GM23248 (cell line): ENCODE measurements at regions not wholly inside any gene's neighbourhood (a gene's known extent, or its start where the extent isn't known, plus 50 kb on each side); places are given as distances from the start of the nearest gene placed in this dataset.
"Not testable (repeated sequence)": the region's sequence is repeated elsewhere in the genome, so short reads cannot be mapped to it uniquely, and the experiment has no call there.

Source experiments
- DNase-seq: peaks from one replicate; pipeline ENCODE4 v3.0.0-alpha.2; 2015
- H2AFZ ChIP-seq: fragments of 200-600 bp; sonication (generic); 2 replicates; pipeline ENCODE4 v1.6.1; 2016; ENCODE audit warnings: antibody characterized with exemption
- H3F3A ChIP-seq: fragments of 200-600 bp; sonication (generic); 2 replicates; pipeline ENCODE4 v1.6.1; 2016; ENCODE audit warnings: mild to moderate bottlenecking, antibody characterized with exemption, mixed run types; ENCODE audit not compliant: insufficient read depth
- H3K27ac ChIP-seq: fragments of 200-600 bp; sonication (generic); 2 replicates; pipeline ENCODE4 v1.5.1; 2016; ENCODE audit warnings: mild to moderate bottlenecking
- H3K27me3 ChIP-seq: fragments of 200-600 bp; sonication (generic); replicated peaks from 2 replicates; pipeline ENCODE4 v1.6.1; 2016; ENCODE audit warnings: mild to moderate bottlenecking; ENCODE audit not compliant: insufficient read depth
- H3K36me3 ChIP-seq: fragments of 200-600 bp; sonication (generic); 2 replicates; pipeline ENCODE4 v1.6.1; 2016; ENCODE audit warnings: low read depth, mild to moderate bottlenecking
- H3K4me1 ChIP-seq: fragments of 200-600 bp; sonication (generic); 2 replicates; pipeline ENCODE4 v1.6.1; 2016; ENCODE audit warnings: mild to moderate bottlenecking; ENCODE audit not compliant: insufficient read depth
- H3K4me2 ChIP-seq: fragments of 200-600 bp; sonication (generic); one replicate; pipeline ENCODE4 v1.6.1; 2016; ENCODE audit warnings: mild to moderate bottlenecking; ENCODE audit not compliant: unreplicated experiment
- H3K4me3 ChIP-seq: fragments of 200-600 bp; sonication (generic); 2 replicates; pipeline ENCODE4 v1.5.1; 2016; ENCODE audit warnings: mild to moderate bottlenecking
- H3K79me2 ChIP-seq: fragments of 200-600 bp; sonication (generic); 2 replicates; pipeline ENCODE4 v1.6.1; 2016; ENCODE audit warnings: mild to moderate bottlenecking; ENCODE audit not compliant: insufficient read depth
- H3K9ac ChIP-seq: fragments of 200-600 bp; sonication (generic); 2 replicates; pipeline ENCODE4 v1.6.1; 2016; ENCODE audit warnings: mild to moderate bottlenecking
- H3K9me2 ChIP-seq: fragments of 200-600 bp; sonication (generic); 2 replicates; pipeline ENCODE4 v1.6.1; 2016; ENCODE audit warnings: mixed run types, mild to moderate bottlenecking, moderate library complexity; ENCODE audit not compliant: insufficient read depth
- H3K9me3 ChIP-seq: fragments of 200-600 bp; sonication (generic); one replicate; pipeline ENCODE4 v1.6.1; 2017; ENCODE audit warnings: low read depth
- H4K20me1 ChIP-seq: fragments of 200-600 bp; sonication (generic); 2 replicates; pipeline ENCODE4 v1.6.0; 2016; ENCODE audit not compliant: insufficient read depth
- EZH2 ChIP-seq: fragments of 200-600 bp; sonication (generic); IDR thresholded peaks from 2 replicates; pipeline ENCODE4 v1.6.1; 2018; ENCODE audit warnings: antibody characterized with exemption, mild to moderate bottlenecking; ENCODE audit not compliant: insufficient read depth, poor library complexity, severe bottlenecking
- EZH2phosphoT487 ChIP-seq: fragments of 200-600 bp; sonication (generic); IDR thresholded peaks from 2 replicates; pipeline ENCODE4 v1.6.1; 2018; ENCODE audit warnings: antibody characterized with exemption, moderate library complexity, mild to moderate bottlenecking, low read depth; ENCODE audit not compliant: insufficient read depth
- WGBS, 2 experiments: methylation state at CpG; one replicate each; pipeline ENCODE4 v1.1.6; 2015 to 2017; ENCODE audit warnings: low lambda C conversion rate in 2 of 2, low coverage in 1 of 2; ENCODE audit errors: missing lambda C conversion rate in 2 of 2; 5-methylcytosine and 5-hydroxymethylcytosine counted together
- in situ Hi-C: fragments of 300-500 bp; cut with MboI; formaldehyde crosslinking; loops from 2 replicates; pipeline ENCODE4 v1.15.0; 2020

DNA sequence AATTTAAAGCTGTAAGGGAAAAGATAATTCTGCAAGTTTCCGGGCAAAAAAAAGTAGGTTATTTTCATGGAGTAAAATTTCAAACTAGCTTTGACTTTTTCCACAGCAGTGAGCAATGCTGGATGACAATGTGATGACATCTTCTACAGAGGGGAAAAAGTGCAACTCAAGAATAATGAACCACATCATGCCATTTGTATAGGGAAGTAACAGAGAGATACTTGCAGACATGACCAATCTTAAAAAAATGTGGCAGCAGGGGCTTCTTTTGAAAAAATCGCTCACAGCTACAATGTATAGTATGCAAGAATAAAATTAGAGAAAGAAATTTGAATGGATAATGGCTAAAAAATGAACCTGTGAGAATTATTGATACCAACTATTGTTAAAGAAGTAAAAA lies 115.5 kb downstream of the DHRS2 start:
- no peaks in the 10 kb centered on the region for H3K9me3 ChIP-seq
- H3K27me3 ChIP-seq, result peaks cover 4% of the 10 kb centered on the region; the same call in 1 of the 2 replicates
- no peaks in the 10 kb centered on the region for H3F3A ChIP-seq
- no peaks in the 10 kb centered on the region for H3K9me2 ChIP-seq
- no peak overlapping the region for H3K9ac ChIP-seq
- H3K36me3 ChIP-seq, result no peaks in the 10 kb centered on the region
- no peak overlapping the region for H3K27ac ChIP-seq
- no peak overlapping the region for H3K4me3 ChIP-seq
- WGBS, 2 experiments, result 0 to 2% methylated on average over 2 of the region's 2 CpGs
- no peaks in the 10 kb centered on the region for H3K4me1 ChIP-seq
- in situ Hi-C loops, result no loop called here
- no peaks in the 10 kb centered on the region for H3K79me2 ChIP-seq
- H3K4me2 ChIP-seq, result no peak overlapping the region
- no peak for TF ChIP-seq EZH2
- TF ChIP-seq EZH2phosphoT487, result no peak
- no peak overlapping the region for H2AFZ ChIP-seq
- DNase-seq, result peak; percentile 21
- H4K20me1 ChIP-seq, result no peaks in the 10 kb centered on the region

DNA sequence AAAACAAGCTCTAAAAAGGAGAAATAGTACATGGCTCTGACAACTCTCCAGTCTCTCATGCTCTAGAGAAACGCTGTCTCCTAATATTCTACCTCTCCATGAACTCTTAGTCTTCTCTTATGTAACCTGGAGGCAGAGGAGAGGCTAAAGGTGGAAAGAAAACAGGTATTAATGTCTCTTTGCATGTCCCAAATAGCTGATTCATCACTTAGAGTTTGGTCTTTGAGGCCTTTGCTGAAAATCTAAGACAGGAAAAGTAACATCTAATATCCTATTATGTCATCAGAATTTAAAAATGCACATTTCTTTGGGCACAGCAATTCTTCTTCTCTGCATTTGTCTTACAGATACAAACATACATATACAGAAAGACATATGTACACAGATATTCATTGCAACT lies 127.2 kb downstream of the DHRS2 start:
- no peaks in the 10 kb centered on the region for H3K9me2 ChIP-seq
- no peak overlapping the region for H3K4me3 ChIP-seq
- in situ Hi-C loops, result no loop called here
- H3F3A ChIP-seq, result no peaks in the 10 kb centered on the region
- H2AFZ ChIP-seq, result no peak overlapping the region
- H3K27ac ChIP-seq, result no peak overlapping the region
- H3K4me2 ChIP-seq, result no peak overlapping the region
- 0 out of 2 replicates have a peak, but pooled peaks cover 4% of the 10 kb centered on the region for H3K27me3 ChIP-seq
- H3K9ac ChIP-seq, result no peak overlapping the region
- TF ChIP-seq EZH2 (no peak), EZH2phosphoT487 (no peak)
- WGBS, 2 experiments, result 7 to 24% methylated on average over 1 of the region's 1 CpG
- H3K4me1 ChIP-seq, result no peaks in the 10 kb centered on the region
- H3K36me3 ChIP-seq, result no peaks in the 10 kb centered on the region
- H4K20me1 ChIP-seq, result no peaks in the 10 kb centered on the region
- DNase-seq, result no peak
- no peaks in the 10 kb centered on the region for H3K9me3 ChIP-seq
- H3K79me2 ChIP-seq, result no peaks in the 10 kb centered on the region

DNA sequence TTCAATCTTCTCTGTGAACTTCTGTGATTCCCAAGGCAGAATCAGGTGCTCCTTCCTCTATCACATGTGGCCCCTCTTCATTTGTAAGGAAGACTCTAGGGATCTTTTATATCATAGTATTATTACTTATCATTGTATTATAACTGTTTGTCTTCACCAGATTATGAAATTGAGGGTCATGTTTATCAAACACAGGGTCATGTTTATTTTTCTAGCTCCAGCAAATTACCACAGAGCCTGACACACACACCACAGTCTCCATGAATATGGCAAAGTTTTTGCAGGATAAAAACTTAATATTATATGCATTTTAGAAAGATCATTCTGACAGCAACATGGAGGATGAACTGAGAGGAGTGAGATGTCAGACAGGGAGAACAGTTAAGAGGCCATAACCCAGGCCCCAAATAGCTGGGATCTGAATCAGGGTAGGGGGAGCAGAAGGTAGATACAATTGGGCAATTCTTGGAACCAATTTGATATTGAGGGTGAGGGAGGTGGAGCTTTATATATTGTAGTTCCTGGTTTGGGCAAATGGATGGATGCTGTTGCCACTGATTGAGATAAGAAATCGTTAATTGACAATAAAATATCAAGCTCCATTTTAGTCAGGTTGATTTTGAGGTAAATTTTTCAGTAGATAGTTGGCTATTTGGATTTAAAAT lies 130.7 kb downstream of the DHRS2 start:
- Histone ChIP-seq H3K4me1 (no peaks in the 10 kb centered on the region), H3K4me3 (no peak overlapping the region), H2AFZ (no peak overlapping the region), H4K20me1 (no peaks in the 10 kb centered on the region), H3K27ac (no peak overlapping the region), H3K9me2 (no peaks in the 10 kb centered on the region), H3K9ac (no peak overlapping the region), H3K36me3 (no peaks in the 10 kb centered on the region), H3F3A (no peaks in the 10 kb centered on the region), H3K79me2 (no peaks in the 10 kb centered on the region), H3K9me3 (no peaks in the 10 kb centered on the region), H3K4me2 (no peak overlapping the region), H3K27me3 (0 out of 2 replicates have a peak, but pooled peaks cover 4% of the 10 kb centered on the region)
- TF ChIP-seq EZH2phosphoT487 (no peak), EZH2 (no peak)
- in situ Hi-C loops, result no loop called here
- DNase-seq, result no peak
- 0% methylated on average over 1 of the region's 1 CpG for WGBS, 2 experiments

DNA sequence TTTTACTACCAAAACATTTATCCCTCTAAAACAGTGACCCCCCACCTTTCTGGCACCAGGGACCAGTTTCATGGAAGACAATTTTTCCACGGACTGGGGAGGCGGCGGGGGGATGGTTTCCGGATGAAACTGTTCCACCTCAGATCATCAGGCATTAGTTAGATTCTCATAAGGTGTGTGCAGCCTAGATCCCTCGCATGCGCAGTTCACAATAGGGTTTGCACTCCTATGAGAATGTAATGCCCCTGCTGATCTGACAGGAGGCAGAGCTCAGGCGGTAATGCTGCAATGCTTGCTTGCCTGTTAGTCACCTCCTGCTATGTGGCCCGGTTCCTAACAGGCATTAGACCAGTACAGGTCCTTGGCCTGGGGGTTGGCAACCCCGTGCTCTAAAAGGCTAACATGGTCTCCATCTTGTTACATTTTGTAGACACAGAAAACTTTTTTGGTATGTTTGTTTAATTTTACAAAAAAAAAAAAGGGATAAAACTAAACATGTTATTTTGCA lies 133.1 kb downstream of the DHRS2 start:
- H3K36me3 ChIP-seq, H3K9me2 ChIP-seq, H3K4me3 ChIP-seq, H3K79me2 ChIP-seq, H3F3A ChIP-seq, H3K27me3 ChIP-seq, H4K20me1 ChIP-seq, H3K9ac ChIP-seq, H3K4me2 ChIP-seq, DNase-seq, H3K4me1 ChIP-seq, H3K27ac ChIP-seq, in situ Hi-C loops, H2AFZ ChIP-seq, H3K9me3 ChIP-seq: not testable (repeated sequence)
- 40 to 47% methylated on average over 9 of the region's 9 CpGs for WGBS, 2 experiments
